ENCODE measurements at regions not wholly inside any gene's neighbourhood (a gene's known extent, or its start where the extent isn't known, plus 50 kb on each side); places are given as distances from the start of the nearest gene placed in this dataset.

DNA sequence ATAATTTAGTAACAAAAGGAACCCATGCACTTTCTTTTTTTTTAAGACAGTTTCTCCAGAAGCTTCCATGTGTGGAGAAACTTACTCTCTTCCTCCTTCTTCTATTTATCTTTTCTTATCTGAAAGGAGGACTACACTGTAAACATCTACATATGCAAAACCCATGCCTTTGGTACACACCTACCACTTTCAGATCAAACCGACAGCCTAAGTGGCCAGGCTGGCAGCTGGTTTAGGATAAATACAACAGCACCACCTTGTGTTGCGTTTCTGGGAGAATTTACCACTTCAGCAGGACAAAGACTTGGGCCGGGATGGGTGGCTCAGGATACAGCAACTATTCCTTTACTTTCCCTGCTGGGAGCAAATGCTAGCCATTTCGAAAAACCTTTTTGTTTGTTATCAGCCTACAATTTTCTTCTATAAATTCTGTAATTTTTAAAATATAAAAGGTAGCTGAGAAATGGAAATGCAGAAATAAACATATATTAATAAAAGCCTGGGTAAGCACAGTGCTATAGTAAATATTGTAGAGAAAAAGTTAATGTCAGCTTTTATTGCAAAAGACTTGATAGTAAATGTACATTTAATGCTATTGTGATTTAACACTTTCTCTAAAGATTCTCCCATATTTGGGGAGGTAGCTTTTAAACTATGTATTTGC lies 94.0 kb upstream of the RFC3 start:
- peak; percentile 59 to 65 for DNase-seq

- DNase-seq, result no peak
Observed at GRCh38 chr13:33725340-33725739, 92.6 kb upstream of the RFC3 start.

DNA sequence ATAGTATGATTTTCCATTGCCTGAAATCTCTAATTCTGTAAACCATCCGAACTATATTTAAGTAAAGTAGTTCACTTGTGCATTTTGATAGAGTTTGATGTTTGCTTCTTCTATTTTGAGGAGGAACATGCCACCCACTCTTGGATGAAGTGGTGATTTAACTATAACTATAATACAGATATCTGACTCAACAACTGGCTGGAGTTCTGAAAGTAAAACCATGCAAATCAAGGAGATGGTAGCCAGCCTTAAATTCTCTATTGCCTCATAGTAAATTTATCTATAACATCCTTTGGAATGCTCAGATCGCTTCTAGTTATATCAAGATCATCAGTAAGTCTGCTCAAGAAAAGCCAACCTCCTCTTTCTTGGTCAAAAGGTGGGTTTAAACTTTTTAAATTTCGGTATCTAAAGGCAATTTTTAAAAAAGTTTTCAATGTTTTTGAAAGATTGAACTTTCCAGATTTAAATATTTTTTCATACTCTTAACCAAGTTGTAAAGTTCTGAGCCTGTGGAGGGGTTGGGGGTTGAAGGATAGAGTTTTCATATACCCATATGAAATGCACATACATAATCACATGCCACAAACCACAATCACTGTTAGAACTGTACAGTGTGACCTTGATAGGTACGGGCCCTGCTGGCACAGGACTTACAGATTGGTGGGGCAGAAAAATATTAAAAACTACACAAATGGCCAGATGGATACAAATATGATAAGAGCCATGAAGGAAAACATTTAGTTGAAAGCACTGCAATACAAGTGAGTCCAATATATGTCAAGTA lies 90.5 kb upstream of the RFC3 start:
- DNase-seq, result no peak

GRCh38 chr13:33728271-33729037 lies 89.5 kb upstream of the RFC3 start:
- no peak for DNase-seq

DNA sequence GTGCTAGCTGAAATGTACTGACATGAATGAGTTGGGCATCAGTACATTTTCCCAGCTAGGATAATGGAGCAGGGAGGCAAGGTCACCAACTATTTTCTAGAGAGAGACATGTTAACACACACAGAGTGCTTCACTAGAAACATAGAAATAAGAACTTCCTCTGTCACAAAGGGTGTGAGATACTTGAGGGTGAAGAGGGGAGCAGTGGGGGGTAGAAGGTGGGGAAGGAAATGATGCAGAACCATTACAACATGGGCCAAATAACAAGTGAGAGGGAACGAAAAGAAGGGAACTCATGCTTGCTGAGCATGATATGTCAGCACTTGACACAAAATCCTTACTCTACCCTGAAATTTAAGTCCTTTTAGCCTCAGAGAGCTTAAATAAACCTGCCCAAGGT lies 87.8 kb upstream of the RFC3 start:
- DNase-seq, result no peak

- DNase-seq, result no peak
Observed at GRCh38 chr13:33730619-33731018, 87.3 kb upstream of the RFC3 start.

DNA sequence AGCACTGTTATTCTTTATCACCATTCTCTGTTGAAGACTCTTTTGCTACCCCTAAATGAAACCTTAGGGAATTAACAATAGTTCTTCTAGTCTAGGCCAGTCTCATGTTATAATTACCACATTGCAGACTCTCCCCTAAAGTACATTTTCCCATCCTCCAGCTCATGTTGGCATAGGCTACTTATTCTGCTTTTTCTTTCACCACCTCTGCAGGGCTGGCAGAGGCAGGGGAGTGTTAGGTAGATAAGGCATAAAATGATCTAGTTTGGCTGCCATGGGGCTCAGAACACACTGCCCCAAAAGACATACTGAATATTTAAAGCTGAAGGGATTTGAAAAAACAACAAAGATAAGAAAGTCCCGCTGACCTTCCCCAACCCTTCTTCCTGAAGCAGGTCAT lies 82.7 kb upstream of the RFC3 start:
- DNase-seq, result no peak

- no peak for DNase-seq
Observed at GRCh38 chr13:33739254-33739653, 78.7 kb upstream of the RFC3 start.

- DNase-seq, result no peak
Observed at GRCh38 chr13:33740134-33740538, 77.8 kb upstream of the RFC3 start.

DNA sequence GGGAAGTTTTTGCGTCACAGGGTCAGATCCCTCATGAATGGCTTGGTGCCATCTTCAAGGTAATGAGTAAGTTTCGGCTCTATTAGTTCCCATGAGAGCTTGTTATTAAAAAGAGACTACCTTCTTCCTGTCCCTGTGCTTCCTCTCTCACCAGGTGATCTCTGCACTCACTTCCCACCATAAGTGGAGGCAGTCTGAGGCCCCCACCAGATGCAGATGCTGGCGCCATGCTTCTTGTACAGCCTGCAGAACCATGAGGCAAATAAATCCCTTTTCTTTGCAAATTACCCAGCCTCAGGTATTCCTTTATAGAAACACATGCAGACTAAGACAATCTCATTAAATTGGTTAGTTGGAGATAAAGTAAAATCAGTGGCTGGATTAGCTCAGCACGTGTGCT lies 75.6 kb upstream of the RFC3 start:
- DNase-seq, result no peak

DNA sequence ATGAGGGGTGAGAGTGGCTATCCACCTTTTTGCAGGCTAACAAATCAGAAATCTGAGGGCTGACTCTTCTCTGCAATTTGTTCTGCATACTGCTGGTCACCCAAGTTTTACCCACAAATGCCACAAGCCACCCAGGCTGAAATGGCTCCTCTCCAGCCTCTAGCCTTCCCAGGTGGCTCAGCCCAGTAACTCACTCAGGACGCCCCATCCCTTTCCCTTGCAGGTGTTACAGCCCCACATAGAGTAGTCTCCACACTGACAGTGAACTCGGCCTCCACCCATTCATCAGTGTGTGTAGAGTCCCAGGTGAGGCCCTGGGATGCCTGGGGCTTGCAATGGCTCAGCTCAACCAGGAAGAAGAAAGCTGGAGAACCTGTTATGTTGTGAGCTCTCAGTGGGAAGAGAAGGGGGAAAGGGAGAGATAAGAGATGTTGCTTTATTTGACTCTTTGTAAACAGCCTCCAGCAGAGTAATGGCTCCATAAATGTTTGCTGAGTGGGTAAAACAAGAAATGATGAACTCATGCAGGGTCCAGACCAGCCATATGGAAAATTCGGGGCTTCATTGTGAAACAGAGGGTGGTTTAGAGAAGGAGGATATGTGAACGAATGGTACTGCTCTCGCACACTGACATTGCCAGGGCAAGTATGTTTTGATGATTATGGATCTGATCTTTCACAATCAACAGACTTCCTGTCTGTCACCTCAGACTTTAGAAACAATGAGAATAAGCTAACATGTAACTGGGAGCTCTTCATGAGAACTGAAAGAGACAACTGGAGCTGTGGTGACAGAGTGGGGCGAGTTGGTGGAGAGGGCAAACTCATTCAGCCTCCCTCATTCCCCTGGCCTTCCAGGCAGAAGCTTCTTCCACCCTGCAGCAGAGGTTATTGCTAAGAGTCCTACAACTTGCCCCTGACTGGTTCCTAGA lies 74.2 kb upstream of the RFC3 start:
- DNase-seq, result peak in 1 of 2 donors; percentile 7

- DNase-seq, result no peak
Observed at GRCh38 chr13:33744589-33745369, 73.2 kb upstream of the RFC3 start.

DNA sequence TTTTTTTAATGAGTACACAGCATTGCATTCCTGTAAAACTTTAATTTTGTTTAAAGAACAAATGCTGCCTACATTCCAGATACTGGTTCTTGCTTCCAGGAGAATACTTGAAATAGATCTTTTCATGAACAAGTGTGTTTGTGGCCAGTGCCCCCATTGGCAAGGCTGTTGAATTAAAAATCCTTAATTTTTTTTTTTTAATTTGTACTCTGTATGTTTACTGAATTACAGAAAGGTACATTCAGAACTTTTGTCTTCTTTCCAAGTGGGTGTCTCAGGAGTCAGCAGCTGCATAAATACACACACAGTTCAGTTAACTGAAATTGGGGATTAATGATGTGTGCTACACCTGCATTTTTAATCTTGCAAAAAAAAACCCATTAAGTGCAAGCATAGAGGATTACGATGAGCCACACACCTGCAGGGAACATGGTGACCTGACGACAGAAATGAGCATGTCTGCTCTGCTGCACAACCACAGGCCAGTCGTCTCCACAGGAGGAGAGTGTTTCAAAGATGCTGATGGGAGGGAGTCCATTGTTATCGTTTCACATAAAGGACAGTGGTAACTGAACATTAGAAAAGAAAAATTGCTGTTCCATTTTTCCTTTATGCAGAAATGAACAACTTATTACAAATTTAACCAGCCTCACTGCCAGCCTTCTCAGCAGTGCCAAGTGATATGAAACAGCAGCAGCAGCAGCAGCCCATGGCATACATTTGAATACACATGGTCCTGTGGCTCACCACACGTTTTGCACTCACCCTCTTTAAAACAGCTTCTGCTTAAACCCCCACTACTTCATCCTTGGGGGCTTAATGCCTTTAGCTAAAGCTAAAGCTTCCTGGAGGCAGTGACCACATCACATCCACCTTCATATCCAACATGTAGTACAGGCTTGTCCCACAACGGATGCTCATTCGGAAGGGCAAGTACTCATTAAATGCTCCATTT lies 72.3 kb upstream of the RFC3 start:
- DNase-seq, result no peak

DNA sequence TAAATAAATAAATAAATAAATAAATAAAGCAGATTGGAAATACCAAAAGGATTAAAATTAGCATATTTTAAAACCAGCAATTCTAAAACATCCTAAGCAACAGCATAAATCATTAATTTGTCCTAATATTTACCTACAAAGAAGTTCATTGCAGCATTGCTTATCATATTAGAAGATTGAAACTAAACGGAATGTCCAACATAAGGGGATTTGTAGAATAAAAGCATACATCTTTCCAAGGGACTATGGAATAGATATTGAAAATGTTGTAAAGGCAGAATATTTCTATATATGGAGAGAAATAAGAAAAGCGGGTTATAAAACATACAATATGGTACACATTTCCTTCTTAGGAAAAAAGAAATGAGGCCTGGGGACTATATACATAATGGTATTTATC lies 71.1 kb upstream of the RFC3 start:
- DNase-seq, result no peak

DNA sequence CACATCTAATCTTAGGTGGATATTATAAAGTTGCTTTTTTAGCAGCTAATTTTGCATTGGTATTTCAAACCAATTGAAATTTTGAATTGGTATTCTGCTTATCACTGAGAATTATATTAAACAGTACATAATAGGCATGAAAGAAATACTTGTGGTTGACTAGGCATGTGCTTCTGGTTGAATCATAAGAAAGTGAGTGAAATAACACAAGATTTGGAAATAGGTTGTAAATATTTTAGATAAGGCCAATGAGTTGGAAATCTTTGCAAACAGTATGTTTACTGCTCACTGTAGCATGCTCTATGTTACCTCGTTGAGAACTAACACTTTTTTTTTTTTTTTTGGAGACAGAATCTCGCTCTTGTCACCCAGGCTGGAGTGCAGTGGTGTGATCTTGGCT lies 66.8 kb upstream of the RFC3 start:
- DNase-seq, result no peak

DNA sequence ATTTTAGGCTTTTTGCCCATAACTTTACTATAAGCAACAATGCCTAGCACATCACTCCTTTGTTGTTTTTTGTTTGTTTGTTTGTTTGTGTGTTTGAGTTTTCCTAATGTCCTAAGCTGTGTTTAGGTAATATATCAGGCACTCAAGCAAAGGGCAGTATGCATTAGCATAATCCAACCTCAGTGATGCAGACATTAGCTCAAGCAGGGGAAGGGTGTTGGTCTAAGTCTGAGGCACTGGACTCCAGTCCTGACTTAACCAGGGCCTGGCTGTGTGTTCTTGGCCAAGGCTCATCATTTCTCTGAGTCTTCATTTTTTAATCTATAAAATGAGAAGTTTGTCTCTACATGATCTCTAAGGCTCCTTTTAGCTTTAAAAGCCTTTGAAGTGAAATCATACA lies 65.9 kb upstream of the RFC3 start:
- DNase-seq, result no peak

DNA sequence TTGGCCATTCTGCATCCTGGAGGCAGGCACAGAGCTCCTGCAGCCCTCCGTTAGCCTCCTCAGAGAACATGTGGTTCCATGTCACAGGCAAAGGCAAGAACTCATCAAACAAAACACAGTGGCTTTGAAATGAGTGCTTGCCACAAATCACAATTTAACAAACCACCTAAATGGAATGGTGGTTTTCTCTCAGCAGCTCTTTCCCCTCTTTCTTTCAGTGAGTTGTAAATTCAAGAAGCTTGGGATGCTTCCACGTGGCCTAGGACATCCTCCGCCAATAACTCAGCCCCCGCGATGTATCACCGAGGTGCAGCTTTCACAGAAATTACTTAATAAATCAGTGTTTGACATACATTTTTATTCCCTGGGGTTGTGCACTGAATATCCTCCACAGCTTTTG lies 65.4 kb upstream of the RFC3 start:
- no peak for DNase-seq

DNA sequence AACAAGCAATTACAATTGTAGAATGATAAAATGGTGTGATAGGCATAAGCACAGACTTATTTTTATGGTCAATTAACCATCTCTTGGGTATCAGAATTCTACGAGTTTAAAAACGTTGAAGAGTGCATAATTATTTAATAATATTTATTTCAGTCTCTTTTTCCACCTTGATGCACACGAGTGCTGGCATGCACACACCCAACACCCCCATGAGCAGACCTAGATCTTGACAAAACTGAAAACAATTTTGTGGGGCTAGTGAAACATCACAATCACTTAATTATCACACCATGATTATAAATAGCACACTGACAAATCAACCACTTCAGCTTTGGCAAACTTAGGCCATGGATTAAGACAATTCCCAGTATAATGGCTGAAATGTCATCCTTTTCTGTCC lies 61.0 kb upstream of the RFC3 start:
- no peak for DNase-seq

GRCh38 chr13:33757713-33758112 lies 60.2 kb upstream of the RFC3 start:
- DNase-seq, result no peak

- DNase-seq, result no peak
Observed at GRCh38 chr13:33758113-33758512, 59.8 kb upstream of the RFC3 start.

DNA sequence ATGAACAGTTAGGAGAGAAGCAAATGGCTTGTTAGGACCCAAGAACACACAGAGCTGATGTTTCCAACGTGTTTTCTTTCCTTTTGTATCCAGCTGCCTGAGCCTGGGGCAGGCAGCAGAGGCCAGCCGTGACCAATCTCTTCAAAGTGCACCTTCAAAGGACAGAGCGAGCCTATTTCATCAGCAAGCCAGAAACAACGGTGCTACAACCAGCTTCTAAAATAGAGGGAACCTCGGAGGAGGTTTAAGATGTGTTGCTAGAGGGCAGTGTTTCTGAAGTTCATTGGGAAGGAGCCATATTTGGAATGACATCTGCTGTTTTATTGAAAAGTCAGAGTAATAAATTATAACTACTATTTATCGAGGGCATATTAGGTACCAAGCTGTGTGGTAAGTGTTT lies 56.2 kb upstream of the RFC3 start:
- DNase-seq, result no peak

All from stimulated activated CD4-positive, alpha-beta T cell treated with anti-CD3 and anti-CD28 coated beads, Interleukin-2, amount 100 ng/mL, for 24 hours (primary cell).